KMS-11 (cell line): ENCODE measurements at regions not wholly inside any gene's neighbourhood (a gene's known extent, or its start where the extent isn't known, plus 50 kb on each side); places are given as distances from the start of the nearest gene placed in this dataset.

Experiments used
- H2AFZ ChIP-seq: fragments of 200-600 bp; sonication (generic); 2 replicates; pipeline ENCODE4 v1.6.1; 2016; ENCODE audit warnings: antibody characterized with exemption, mixed run types, low read depth
- H3K27ac ChIP-seq: fragments of 200-600 bp; sonication (generic); 2 replicates; pipeline ENCODE4 v1.6.1; 2016; ENCODE audit warnings: mild to moderate bottlenecking, mixed run types
- H3K27me3 ChIP-seq: fragments of 200-600 bp; sonication (generic); 2 replicates; pipeline ENCODE4 v1.6.1; 2017; ENCODE audit warnings: mild to moderate bottlenecking, low read depth, mixed run types, moderate library complexity; ENCODE audit not compliant: insufficient read depth
- H3K36me3 ChIP-seq: fragments of 200-600 bp; sonication (generic); 2 replicates; pipeline ENCODE4 v1.6.1; 2017; ENCODE audit warnings: mild to moderate bottlenecking, mixed run types; ENCODE audit not compliant: insufficient read depth
- H3K4me1 ChIP-seq: fragments of 200-600 bp; sonication (generic); 2 replicates; pipeline ENCODE4 v1.6.1; 2016; ENCODE audit warnings: mild to moderate bottlenecking, low read depth, mixed run types; ENCODE audit not compliant: poor library complexity, severe bottlenecking
- H3K4me2 ChIP-seq: fragments of 200-600 bp; sonication (generic); 2 replicates; pipeline ENCODE4 v1.7.0; 2016; ENCODE audit warnings: mild to moderate bottlenecking, mixed run types
- H3K4me3 ChIP-seq: fragments of 200-600 bp; sonication (generic); IDR thresholded peaks from 2 replicates; pipeline ENCODE4 v1.6.1; 2017; ENCODE audit warnings: low read depth, low read length, mixed read lengths; ENCODE audit not compliant: insufficient read depth
- H3K79me2 ChIP-seq: fragments of 200-600 bp; sonication (generic); 2 replicates; pipeline ENCODE4 v1.6.1; 2016; ENCODE audit warnings: low read depth, mixed run types; ENCODE audit not compliant: insufficient read depth
- H3K9ac ChIP-seq: fragments of 200-600 bp; sonication (generic); 2 replicates; pipeline ENCODE4 v1.6.1; 2016; ENCODE audit warnings: mild to moderate bottlenecking, mixed run types
- H4K20me1 ChIP-seq: fragments of 200-600 bp; sonication (generic); 2 replicates; pipeline ENCODE4 v1.6.1; 2016; ENCODE audit warnings: mild to moderate bottlenecking, mixed run types; ENCODE audit not compliant: insufficient read depth
- CTCF ChIP-seq: fragments of 200-600 bp; sonication (generic); conservative IDR thresholded peaks from 2 replicates; pipeline ENCODE4 v1.6.1; 2017; ENCODE audit warnings: low read depth, mild to moderate bottlenecking, antibody characterized with exemption, low read length, moderate library complexity, mixed read lengths

GRCh38 chr6:14730654-14731053, 515.2 kb upstream of the JARID2 start:
- Histone ChIP-seq H3K4me1 (peaks cover 9% of the 10 kb centered on the region), H4K20me1 (no peaks in the 10 kb centered on the region), H3K4me3 (no peak overlapping the region), H3K4me2 (no peak overlapping the region), H3K79me2 (no peaks in the 10 kb centered on the region), H2AFZ (no peak overlapping the region), H3K27ac (no peak overlapping the region), H3K27me3 (no peaks in the 10 kb centered on the region), H3K9ac (no peak overlapping the region), H3K36me3 (no peaks in the 10 kb centered on the region)
- TF ChIP-seq CTCF, result no peak

- Histone ChIP-seq H3K27me3 (no peaks in the 10 kb centered on the region), H3K9ac (no peak overlapping the region), H3K36me3 (no peaks in the 10 kb centered on the region), H3K27ac (no peak overlapping the region), H2AFZ (no peak overlapping the region), H3K4me3 (no peak overlapping the region), H3K4me1 (peaks cover 9% of the 10 kb centered on the region), H3K79me2 (no peaks in the 10 kb centered on the region), H4K20me1 (no peaks in the 10 kb centered on the region), H3K4me2 (no peak overlapping the region)
- no peak for TF ChIP-seq CTCF
Measured at GRCh38 chr6:14731611-14732010, 514.3 kb upstream of the JARID2 start.

- H3K27me3 ChIP-seq, result no peaks in the 10 kb centered on the region
- H3K9ac ChIP-seq, result no peak overlapping the region
- H3K79me2 ChIP-seq, result no peaks in the 10 kb centered on the region
- H3K4me2 ChIP-seq, result no peak overlapping the region
- H3K36me3 ChIP-seq, result no peaks in the 10 kb centered on the region
- H3K4me3 ChIP-seq, result no peak overlapping the region
- H2AFZ ChIP-seq, result no peak overlapping the region
- H3K4me1 ChIP-seq, result peaks cover 9% of the 10 kb centered on the region
- TF ChIP-seq CTCF, result no peak
- H4K20me1 ChIP-seq, result no peaks in the 10 kb centered on the region
- H3K27ac ChIP-seq, result no peak overlapping the region
Measured at GRCh38 chr6:14732226-14732843, 513.5 kb upstream of the JARID2 start.

- Histone ChIP-seq H3K36me3 (no peaks in the 10 kb centered on the region), H3K79me2 (no peaks in the 10 kb centered on the region), H3K4me3 (no peak overlapping the region), H3K27me3 (no peaks in the 10 kb centered on the region), H2AFZ (no peak overlapping the region), H4K20me1 (no peaks in the 10 kb centered on the region), H3K27ac (no peak overlapping the region), H3K4me2 (no peak overlapping the region), H3K4me1 (peaks cover 9% of the 10 kb centered on the region), H3K9ac (no peak overlapping the region)
- no peak for TF ChIP-seq CTCF
Measured at GRCh38 chr6:14732844-14733757, 512.8 kb upstream of the JARID2 start.
